ENCODE measurements at regions not wholly inside any gene's neighbourhood (a gene's known extent, or its start where the extent isn't known, plus 50 kb on each side); places are given as distances from the start of the nearest gene placed in this dataset.

GRCh38 chr2:18825838-18826237 lies 236.5 kb upstream of the NT5C1B start:
- TF ChIP-seq CTCF (IDR thresholded peaks at IDR 0.05; ENCODE audit: insufficient read depth, low read length, missing control alignments) = no peak
- ChIA-PET CTCF (interaction anchor here (1.7 kb wide), 1 partner anchor 305 kb away, joined by 5 read pairs; no protein-coding TSS in a partner anchor), POLR2A (no interaction called here)
- no peak for DNase-seq (ENCODE audit: low read depth, low spot score)
- H3K4me3 ChIP-seq (ENCODE audit: low read depth, low read length) = no peak overlapping the region

- H3K4me3 ChIP-seq (ENCODE audit: low read depth, low read length) = no peak overlapping the region
- ChIA-PET POLR2A (no interaction called here), CTCF (interaction anchor here (0.7 to 1.7 kb wide), 2 partner anchors 304 to 541 kb away, joined by 3 to 5 read pairs; no protein-coding TSS in a partner anchor)
- DNase-seq (ENCODE audit: low read depth, low spot score) = no peak
- TF ChIP-seq CTCF (IDR thresholded peaks at IDR 0.05; ENCODE audit: insufficient read depth, low read length, missing control alignments) = no peak
Measured at GRCh38 chr2:18824915-18825314, 235.5 kb upstream of the NT5C1B start.

- no peak for DNase-seq (ENCODE audit: low read depth, low spot score)
- H3K4me3 ChIP-seq (ENCODE audit: low read depth, low read length) = no peak overlapping the region
- no peak for TF ChIP-seq CTCF (IDR thresholded peaks at IDR 0.05; ENCODE audit: insufficient read depth, low read length, missing control alignments)
- CTCF ChIA-PET = interaction anchor here (0.7 to 1.3 kb wide), 2 partner anchors 75 to 542 kb away, joined by 3 read pairs; no protein-coding TSS in a partner anchor
- POLR2A ChIA-PET = no interaction called here
Measured at GRCh38 chr2:18824325-18824790, 235.0 kb upstream of the NT5C1B start.

GRCh38 chr2:18821431-18821830 lies 232.1 kb upstream of the NT5C1B start:
- TF ChIP-seq CTCF (IDR thresholded peaks at IDR 0.05; ENCODE audit: insufficient read depth, low read length, missing control alignments) = no peak
- H3K4me3 ChIP-seq (ENCODE audit: low read depth, low read length) = no peak overlapping the region
- no peak for DNase-seq (ENCODE audit: low read depth, low spot score)
- ChIA-PET CTCF (interaction anchor here (1.2 to 1.4 kb wide), 2 partner anchors 8 to 34 kb away, joined by 3 to 6 read pairs; no protein-coding TSS in a partner anchor), POLR2A (no interaction called here)

GRCh38 chr2:18820966-18821365 lies 231.6 kb upstream of the NT5C1B start:
- DNase-seq (ENCODE audit: low read depth, low spot score) = no peak
- TF ChIP-seq CTCF (IDR thresholded peaks at IDR 0.05; ENCODE audit: insufficient read depth, low read length, missing control alignments) = no peak
- ChIA-PET CTCF (interaction anchor here (1.2 to 1.4 kb wide), 2 partner anchors 8 to 34 kb away, joined by 3 to 6 read pairs; no protein-coding TSS in a partner anchor), POLR2A (no interaction called here)
- H3K4me3 ChIP-seq (ENCODE audit: low read depth, low read length) = no peak overlapping the region

- TF ChIP-seq CTCF (IDR thresholded peaks at IDR 0.05; ENCODE audit: insufficient read depth, low read length, missing control alignments) = no peak
- no peak overlapping the region for H3K4me3 ChIP-seq (ENCODE audit: low read depth, low read length)
- POLR2A ChIA-PET = no interaction called here
- CTCF ChIA-PET = interaction anchor here (1.0 kb wide), 1 partner anchor 299 kb away, joined by 5 read pairs; no protein-coding TSS in a partner anchor
- DNase-seq (ENCODE audit: low read depth, low spot score) = no peak
Measured at GRCh38 chr2:18819566-18819965, 230.2 kb upstream of the NT5C1B start.
